ENCODE measurements at regions not wholly inside any gene's neighbourhood (a gene's known extent, or its start where the extent isn't known, plus 50 kb on each side); places are given as distances from the start of the nearest gene placed in this dataset.

DNA sequence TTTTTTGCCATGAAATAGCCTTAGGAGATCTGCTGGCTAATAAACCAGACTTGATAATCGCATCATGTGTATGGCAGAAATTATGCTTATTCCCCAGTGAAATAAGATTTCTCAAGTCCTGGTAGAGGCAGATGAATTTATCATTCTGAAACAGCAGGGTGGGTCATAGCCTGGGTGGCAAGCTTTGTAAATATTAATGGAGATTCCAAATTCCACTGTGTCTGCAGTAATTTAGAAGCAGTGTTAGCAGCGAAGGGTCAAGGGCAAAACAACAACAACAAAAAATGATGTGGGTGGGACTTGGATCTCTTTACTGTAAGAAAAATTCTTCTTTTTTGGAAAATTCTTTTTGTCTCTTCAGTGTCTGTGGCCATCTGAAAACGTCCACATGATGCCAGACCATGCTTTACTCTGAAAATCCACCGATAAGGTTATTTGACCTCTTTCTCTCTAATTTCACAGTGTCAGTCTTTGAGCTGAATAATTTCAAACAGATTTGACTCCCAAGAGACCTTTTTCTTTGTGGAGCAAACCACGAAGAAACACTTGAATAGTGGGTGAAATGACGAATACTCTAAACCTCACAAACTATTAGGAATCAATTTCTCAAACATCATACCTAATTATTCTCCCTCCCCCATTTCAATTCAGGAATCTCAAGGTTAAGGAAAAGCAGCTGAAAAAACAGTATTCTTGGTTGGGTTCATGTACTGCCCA lies 106.0 kb upstream of the RPS23 start:
- DNase-seq, result no peak

DNA sequence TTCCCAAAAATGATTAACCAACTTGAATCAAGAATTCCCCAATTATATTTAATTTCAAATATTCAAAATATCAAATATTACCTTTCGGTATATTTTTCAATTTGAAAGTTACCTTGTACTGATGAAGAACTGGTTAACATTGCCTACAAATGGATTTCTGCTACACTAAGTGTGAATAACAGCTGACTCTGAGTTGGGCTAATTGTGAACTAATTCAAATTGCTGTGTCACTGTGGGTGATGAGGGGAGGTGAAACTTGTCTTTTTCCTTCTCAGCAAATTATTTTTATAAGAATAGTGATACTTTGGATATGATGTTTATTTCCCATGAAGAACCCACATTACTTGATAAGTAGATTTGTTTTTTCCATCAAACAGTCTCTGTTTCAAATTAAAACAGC lies 103.4 kb upstream of the RPS23 start:
- no peak for DNase-seq

DNA sequence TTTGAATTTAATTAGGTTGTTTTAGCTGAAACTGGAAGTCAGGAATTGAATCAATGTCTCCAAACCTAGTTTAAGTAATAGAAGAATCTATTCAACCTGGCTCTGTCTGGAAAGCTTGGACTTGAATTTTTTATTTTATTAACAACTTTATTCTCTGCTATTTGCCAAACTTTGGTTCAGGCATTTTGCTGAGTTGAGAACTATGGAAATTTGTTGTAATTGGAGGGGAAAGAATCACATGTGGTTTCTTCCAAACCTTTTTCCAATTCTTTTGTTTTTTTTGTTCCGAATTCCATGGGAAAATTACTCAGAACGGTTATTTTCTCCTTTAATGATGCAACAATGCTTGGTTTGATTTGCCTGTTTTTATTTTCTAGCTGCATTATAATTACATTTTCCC lies 98.2 kb upstream of the RPS23 start:
- DNase-seq, result no peak

DNA sequence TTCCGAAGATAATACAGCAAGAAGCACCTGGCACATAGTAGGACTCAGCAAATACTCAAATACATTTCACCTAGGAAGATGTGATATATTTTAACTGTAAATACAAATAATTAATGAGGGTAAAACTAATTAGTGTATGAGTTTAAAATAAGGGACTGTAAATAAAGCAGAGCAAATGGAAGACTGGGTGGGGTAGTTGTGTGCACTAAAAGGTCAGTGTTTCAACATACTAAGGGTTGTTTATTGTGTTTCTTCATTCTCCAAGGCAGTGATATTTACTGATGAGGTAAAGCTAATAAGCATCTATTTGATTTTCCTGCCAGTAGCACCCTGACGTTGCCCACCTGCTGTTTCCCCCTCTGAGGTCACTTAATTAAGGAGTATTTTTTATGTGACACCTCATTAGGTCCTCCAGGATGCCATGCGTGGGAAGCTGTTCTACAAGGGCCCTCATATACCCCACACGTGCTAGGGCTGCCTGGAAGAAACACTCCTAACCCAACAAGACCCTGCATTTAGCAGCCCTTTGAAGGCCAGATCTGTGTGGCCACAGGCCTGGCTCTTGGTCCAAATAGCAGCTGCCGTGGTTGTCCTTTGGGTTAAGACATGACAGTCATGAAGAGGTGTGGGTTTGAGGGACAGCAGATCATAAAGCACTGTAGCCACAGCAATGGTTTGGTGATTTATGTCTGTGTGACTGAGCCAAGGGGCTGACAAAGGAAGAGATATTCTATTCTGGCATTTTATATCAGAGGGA lies 97.5 kb upstream of the RPS23 start:
- no peak for DNase-seq

DNA sequence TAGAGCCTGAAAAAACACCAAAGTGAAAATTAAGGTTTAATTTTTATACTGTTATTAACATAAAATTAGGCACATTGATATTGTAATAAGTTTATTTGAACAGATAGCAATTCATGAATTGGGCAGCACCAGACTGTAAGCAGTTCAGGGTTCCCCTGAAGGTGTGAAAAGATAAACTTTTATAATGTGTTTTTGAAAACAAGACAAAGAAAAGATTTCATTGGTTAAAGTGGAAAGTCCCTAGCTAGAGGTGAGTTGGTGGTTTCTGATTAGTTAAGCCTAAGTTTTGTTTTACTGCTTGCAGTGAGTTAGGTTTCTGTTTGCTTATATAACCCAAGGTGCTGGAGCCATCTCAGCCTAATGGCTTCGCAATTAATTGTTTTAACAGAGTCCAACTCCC lies 96.5 kb upstream of the RPS23 start:
- DNase-seq, result no peak

DNA sequence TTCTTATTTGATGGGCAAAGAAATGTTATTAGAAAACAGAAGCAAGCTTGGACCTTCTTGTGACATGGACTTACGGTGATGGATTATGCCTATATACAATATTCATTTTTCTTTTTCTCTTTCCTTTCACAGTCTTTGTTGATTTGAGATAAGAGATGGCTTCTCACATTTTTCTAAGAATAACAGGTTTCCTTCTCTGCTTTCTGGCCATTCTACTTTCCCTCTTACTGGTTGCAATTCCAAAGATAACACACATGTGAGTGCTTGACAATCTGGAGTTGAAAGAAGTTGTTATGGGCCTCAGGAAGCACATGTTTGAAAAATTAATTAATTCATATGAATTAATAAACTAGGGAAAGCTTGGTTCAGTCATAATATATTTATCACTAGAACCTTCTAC lies 89.8 kb upstream of the RPS23 start:
- no peak for DNase-seq

DNA sequence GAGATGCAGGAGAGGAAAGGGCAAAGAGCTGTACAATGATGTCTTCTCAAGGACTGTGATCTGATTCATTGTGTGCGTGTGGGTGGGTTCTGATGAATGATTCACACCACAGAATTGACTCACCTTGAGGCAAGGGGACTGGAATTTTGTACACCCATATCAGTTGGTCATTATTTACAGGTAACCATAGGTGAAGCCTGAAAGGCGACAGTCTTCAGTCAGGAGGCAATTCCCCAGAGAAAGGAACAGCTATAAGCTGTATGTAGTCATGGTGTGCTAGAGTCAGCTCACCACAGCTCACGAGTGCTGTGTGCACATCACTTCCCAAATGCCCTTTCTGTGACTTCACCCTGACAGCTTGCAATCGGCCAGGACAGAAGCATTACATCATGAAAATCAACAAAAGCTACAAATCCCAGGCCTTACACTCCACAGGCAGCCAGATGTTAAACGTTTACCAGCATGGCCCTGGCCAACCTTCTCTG lies 87.6 kb upstream of the RPS23 start:
- DNase-seq, result peak; percentile 60

DNA sequence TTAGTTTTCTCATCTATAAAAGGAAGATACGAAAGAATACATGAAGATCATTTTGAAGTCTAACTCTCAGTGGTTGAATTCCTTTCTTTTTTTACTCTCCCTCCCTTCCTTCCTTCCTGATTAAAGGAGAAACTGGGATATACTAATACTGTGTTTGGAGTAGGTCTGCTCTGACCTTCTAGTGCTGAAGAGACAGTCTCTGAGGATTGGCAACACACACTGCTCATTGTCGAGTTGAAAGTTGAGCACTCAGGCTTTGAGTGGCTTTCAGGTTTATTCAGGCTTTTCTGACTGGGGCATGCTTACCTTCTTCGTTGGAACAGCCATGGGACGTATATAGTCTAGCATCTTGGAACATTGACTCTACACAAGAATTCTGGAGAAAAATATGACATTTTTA lies 86.9 kb upstream of the RPS23 start:
- DNase-seq, result no peak

DNA sequence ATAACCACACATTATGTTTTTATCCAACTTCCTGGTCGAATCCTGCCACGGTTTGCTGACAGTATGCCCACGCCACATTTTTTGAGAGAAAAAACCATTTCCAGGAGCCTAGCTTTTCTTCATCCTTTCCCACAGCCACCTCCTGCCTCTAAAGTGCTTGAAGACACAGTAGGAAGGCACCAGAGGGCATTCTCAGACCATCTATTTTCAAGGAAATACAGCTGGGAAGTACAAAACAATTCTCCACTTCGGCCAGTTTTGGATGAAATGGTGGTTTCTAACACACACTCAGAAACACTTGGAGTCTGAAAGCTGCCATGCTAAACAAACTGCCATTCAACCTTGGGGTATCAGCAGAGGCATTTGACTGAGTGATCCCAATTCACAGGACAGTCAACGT lies 86.3 kb upstream of the RPS23 start:
- DNase-seq, result no peak

DNA sequence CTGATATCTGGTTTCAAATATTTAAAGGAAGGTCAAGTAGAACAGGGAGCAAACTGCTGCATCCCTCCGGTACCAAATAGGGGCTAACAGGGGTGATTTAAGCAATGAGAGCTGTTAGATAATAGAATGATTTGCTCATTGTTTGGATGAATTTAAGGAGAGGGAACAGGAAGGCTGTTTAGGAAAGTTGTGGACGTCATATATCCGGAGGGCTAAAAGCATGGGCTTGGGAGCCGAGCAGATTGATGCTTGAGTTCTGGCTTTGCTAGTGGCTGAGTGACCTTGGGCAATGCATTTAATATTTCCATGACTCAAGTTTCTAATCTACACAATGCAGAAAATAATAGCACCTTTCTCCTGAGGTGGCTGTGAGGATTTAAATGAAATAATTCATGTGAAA lies 85.4 kb upstream of the RPS23 start:
- DNase-seq, result no peak

DNA sequence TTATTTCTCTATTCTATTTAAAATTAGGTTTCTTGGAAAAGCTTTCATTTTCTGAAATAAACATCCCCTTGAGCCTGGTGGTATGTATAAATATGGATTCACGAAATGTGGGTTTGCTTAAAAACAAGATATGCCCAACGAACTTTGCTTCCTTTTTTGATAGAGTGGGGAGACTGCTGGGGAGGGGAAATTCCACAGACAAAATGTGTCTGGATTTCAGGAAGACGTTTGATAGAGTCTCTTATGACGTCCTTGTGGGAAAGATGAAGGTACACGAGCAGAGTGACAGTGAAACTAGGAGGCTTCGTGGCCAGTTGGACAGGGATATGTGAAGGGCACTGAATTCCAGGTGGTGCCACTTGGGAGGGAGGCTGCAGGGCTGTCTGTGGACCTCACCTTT lies 84.5 kb upstream of the RPS23 start:
- no peak for DNase-seq

DNA sequence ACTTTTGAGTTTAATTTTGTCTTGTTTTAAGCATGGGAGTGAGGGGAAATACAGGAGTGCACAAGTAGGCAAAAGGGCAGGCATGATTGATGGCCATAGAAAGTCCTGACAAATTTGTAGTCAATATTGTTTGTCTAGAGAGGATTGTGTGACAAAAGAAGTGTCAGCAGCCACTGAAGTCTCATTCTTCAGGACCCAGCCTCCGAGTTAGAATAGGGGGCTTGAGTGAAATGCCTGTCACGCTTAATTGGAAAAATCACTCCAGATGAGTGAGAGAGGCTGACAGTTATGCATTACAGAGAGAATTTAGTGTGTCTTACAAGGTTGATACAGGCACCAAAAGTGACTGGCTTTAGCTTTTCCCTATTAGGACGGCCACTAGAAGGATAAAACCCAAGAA lies 81.9 kb upstream of the RPS23 start:
- no peak for DNase-seq

DNA sequence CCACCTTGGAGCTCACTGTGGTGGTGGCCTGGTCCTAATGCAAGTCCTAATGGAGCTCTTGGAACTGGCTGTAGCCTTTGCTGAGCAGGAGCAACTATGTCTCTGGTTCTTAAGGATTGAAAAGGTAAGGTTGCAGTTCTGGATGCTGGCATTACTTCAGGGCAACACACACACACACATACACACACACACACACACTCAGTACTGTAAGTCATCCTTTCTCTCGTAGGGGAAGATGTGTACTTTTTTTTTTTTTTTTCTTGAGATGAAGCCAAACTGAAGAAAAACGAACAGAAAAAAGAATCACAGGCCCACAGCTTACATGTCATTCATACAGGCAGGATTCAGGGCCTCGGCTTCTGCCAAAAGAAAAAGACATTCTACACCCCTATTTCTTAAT lies 81.1 kb upstream of the RPS23 start:
- no peak for DNase-seq

DNA sequence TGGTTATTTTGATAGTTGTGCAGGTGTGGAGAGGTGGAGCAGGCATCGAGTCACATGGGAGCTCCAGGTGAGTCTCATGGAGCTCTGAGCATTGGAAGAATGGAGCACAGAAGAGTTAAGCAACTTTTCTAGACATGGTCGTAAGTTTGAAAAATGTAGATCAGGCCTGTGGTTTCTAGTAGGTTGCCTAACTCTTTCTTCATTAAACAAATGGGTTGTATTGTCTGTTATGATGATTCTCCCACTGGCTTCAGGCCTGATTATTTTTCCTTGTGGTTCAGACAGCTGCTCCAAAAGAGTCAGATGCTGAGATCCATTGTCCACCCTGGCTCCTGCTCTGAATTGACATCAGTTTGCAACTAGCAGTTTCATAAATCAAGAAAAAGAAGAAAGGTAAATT lies 80.3 kb upstream of the RPS23 start:
- DNase-seq, result no peak

DNA sequence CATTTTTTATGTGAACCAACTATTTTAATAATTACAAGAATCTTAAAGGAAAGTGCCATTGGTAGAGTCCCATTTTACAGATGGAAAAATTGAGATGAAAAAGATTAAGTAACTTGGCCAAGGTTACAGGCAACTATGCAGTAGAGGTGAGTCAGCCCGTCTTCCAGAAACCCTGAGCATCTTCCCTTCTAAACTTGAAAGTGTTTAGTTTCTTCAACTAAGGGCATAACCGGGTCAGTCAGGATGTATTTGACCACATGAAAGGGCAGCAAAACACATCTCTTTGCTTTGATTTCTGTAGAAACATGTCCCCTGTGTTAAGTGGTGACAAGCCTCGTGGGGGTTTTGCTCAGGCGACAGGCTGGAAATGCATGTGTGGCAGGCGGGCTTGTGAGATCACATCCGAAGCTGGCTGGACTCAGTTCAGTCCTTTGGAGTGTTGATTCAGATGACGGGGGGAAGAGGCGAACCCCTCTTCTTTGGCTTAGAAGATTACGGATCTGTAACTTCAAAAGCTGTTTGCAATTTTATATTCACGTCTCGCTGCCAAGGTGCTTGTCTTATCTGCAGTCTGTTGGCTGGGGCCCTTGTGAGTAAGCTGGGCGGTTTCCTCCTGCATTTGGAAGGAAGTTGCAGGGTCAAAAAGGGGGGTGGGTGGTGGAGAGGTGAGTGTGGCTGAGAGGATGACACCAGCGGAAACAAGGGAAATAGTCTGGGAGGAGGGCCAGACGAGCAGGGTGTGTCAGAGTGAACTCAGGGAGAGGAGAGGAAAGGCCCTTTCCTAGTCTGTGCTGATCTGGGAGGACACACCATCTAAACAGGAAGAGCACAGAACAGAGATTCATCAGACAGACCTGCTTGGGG lies 78.9 kb upstream of the RPS23 start:
- peak; percentile 79 for DNase-seq

DNA sequence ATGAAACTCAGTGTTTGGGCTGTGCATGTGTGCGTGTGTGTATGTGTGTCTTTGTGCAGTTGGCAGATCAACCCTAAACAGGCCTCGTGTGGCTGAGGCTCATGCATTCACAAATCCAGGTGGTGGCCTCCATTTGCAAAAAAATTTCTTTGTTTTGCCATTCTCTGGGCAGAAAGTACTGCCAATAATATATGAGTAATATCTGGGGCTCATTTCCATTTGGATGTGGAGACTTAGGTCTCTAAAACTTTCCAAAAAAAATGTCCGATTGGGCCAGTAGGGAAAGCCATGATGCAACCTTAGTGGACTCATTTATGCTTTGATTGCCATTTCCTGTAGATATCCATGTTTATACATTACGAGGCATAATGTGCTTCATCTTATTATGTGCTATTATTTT lies 77.9 kb upstream of the RPS23 start:
- no peak for DNase-seq

DNA sequence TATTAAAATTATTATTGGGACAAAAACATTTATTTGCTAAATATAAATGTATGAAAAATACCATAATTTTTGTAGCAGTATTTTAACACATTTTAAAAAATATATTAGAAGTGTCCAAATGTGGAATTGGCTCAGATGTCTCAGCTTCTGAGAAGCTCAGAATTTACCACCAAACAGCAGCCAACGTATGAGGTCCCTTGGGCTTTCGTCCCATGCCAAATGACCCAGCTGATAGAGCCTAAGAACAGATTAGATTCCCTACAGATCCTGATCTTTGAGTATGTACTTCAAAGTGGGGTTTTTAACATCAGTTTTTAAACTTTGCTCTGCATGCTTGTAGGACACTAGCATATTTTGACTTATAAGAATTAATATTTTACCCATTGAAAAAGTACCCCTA lies 77.3 kb upstream of the RPS23 start:
- no peak for DNase-seq

DNA sequence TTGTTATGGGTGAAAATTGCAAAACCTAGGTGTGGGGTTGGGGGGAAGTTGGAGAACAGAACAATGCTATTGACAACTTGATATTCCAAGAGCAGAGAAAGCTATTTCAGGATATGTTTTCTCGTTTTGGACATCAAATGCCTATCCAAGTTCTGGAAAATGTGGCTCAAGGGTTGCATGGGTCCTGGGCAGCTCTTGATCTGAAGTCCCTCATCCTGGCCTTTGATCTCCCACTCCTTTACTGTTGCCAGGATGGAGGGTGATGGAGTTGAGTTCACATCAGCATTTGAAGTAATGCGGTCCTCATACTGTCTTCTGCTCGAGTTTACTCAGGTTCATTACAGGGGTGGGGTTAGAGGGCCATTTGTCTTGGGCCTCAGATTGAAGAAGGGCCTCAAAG lies 76.9 kb upstream of the RPS23 start:
- no peak for DNase-seq

DNA sequence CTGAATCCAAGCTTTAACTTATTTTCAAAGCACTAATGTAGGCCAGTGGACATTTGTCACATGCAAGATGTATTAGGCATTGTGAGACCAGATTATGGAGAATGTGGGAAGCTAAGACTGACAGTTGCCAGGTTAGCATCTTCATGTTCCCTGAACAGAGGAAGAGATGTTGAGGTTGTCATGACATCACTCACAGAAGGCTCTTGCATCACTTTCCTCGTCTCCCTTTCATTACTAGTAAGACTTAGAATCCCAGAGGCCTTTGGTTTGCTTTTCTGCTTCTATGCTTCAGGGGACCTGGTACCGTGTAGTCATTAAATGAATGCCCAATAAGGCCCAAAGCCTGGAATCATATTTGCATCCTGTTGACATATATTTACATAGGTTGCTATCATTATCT lies 76.4 kb upstream of the RPS23 start:
- DNase-seq, result no peak

DNA sequence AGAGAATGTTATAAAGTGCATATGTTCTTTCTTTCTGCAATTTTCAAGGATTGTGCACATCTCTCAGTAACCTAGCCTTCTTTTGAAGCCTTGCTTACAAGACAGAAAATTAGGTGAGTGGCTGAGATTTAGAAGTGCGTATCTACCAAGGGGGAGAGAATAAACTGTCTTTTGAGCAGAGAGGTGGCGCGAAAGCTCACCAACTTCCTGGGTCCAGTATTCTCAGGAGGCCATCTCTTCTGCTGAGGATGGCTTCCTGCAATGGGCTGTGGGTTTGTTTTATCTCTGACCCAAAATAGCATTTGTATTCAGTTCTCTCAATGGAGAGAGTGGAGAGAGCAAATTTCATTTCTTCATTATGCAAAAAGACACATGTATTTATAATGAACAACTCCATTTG lies 75.4 kb upstream of the RPS23 start:
- DNase-seq, result no peak

DNA sequence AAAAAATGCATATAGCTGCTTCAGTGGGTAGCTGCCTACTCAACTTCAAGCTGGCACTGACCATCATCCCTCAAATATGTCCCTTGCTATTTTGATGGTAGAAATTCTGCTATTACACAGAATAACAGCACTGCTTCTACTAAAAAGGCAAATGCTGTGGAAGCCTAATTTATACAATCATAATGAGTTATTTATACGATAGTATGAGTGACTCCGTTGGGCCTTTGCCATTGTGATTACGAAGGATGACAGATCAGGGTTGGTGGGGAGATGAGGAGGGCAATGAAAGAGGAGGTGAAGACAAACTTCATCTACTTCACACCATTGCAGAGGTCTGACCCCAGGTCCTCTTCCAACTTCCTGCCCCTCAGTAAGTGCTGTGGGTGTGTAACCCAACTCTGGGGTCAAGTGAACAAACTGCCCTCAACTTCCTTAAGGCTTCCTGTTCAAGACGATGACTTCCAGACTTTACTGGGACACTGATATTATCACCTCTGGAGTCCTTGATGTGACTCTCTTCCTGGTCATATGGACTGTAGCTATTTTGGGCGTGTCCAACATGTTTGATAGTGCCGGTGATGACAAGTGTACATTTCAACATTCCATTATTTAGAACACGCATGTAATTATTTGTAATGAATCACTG lies 74.1 kb upstream of the RPS23 start:
- no peak for DNase-seq

DNA sequence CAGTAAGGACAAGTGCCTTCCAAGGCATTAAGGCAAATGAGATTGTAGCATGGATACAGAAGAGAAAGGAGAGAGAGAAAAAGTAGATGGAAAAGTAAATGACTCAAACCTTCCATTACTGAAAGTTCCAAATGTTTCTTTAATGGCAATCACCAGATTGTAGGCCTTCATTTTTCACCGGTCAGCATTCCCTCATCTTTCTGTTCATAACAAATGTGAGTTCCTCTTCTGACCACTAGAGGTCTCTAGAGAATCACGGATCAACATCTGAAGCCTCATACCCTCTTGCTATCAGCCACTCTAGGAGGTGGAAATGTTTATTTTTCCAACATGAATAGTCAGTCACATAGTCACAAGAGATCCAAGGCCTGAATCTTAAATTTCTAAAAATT lies 73.6 kb upstream of the RPS23 start:
- DNase-seq, result no peak

DNA sequence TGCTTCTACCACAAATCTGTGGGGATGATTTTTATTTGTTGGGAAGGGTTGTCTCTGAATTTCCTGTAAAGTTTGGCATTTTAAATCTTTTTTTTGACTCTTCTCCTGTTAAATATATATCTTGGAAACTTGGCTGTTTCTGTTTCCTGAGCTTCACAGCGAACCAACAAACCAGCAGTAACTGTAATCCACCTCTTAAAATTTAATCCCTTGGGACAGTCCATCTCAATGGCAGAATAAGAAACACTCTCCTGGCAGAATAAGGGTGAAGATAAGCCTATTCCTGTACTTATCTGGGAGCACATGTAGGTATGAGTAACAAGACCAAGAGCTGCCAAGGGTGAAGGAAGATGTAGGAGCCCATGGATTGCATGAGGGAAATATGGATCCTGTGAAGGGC lies 73.1 kb upstream of the RPS23 start:
- no peak for DNase-seq

Data from stimulated activated CD8-positive, alpha-beta memory T cell treated with anti-CD3 and anti-CD28 coated beads, Interleukin-4, amount 100 ng/mL, for 48 hours (primary cell).